Fibroblast of skin of scalp (primary cell): ENCODE measurements at regions not wholly inside any gene's neighbourhood (a gene's known extent, or its start where the extent isn't known, plus 50 kb on each side); places are given as distances from the start of the nearest gene placed in this dataset.
"Not testable (repeated sequence)": the region's sequence is repeated elsewhere in the genome, so short reads cannot be mapped to it uniquely, and the experiment has no call there.

Source experiments
- DNase-seq: peaks from one replicate; pipeline ENCODE4 v3.0.0-alpha.2; 2013

DNA sequence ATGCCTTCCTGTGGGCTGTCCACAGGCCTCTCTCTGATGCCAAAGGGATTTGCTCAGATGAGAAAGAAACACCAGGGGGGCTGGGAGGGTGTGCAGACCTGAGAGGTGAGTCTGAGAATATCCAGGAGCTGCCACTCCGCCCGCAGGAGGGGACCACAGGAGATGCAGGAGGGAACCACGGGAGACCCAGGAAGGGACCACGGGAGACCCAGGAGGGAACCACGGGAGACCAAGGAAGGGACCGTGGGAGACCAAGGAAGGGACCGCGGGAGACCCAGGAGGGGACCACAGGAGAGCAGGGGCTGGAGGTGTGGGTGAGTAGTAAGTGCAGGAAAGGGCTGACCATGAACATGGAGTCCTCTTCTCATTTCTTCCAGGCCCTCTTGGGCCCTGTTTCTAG is 74.6 kb upstream of the SFSWAP start:
- DNase-seq, result no peak

DNA sequence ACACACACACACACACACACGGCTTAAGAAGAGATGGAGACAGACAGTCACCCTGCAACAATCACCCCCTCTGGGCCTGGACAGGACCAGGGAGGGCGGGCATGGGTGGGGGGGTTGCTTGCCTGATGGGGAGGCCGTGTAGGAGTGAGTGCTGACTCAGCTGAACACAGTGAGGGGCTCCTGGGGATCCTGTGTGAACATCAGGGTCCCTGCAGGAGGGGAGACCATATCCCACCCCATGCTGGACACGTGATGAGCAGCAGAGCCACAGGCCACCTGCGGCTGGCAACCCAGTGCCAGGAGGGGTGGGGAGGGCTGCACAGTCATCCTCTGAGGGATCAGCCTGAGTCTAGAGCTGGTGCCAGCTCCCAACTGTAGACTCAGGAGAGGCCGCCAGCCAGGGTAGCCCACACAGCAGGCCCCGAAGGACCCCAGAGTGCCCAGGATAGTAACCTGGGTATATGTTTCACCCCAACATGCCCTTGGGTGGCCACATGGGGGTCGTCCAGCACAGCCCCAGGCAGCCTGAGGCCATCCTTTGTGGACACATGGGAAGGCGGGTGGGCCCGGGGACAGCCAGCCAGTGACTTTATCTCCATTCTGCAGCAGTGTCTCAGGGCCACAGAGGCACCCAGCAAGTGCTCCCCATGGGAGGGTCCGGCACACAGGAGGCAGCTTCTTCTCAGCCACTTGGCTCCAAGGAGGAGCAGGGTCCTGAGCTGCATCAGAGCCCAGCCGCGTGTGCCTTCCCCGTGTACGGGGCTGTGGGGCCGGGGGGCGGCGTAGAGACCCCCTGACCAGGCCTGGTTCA is 73.7 kb upstream of the SFSWAP start:
- DNase-seq, result no peak

DNA sequence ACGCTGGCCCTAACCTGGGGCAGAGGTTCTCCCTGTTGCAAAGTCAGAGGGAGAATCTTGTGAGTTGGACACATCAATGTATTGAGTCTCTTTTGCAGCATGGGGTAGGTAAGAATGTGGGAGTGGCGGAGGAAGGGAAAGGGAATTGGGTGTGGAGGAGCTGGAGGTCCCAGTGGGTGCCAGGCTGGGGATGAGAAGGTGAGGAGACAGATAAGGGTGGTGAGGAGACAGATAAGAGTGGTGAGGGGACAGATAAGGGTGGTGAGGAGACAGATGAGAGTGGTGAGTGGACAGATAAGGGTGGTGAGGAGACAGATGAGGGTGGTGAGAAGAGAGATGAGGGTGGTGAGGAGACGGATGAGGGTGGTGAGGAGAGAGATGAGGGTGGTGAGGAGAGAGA is 72.9 kb upstream of the SFSWAP start:
- DNase-seq, result no peak

DNA sequence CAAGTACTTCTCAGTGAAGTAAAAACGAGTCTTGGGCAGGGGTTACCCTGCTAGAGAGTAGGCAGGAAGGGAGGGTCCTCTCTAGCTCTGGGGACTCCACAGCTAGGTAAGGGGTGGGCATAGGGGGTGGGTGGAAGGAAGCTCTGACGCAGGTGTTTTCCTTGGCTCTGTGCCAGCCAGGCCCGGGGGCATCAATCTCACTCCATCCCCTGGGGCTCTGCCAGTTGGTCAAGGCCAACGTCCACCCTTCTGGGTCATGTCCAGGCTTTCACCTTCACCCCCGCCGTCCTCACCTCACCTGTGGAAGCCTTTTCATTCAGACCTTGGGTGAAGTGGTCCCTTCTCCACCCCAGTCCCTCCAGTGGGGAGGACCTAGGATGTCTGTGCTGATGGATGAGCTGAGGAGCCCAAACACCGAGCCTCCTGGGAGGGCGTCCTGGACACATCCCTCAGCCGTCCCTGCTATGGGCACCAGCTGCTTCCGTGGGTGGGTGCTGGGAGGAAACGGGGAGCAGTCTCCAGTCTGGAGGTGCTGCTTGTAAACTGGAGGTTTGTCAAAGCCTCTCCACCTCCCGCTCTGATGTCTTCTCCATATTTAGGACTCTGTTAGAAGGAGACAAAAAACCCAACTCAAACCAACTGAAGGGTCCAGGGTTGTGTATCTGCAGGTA is 71.5 kb upstream of the SFSWAP start:
- no peak for DNase-seq

DNA sequence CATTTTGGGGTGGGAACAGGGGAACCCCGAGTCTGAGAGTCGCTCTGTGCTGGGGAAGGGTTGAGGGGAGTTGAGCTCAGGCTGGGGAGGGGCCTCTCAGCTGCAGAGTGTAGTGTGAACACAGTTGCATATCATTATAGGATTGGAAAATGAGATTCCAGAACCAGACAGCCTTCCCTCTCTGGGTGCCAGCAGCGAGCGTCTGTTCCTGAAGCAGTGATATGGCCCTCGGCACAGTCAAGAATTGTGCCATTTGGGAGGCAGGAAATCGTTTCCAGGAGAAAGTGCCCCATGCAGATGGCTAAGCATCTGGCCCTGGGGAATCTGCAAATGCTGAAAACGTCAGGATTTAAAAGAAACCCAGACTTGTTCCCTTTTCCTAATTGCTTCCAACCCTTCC is 70.4 kb upstream of the SFSWAP start:
- no peak for DNase-seq

DNA sequence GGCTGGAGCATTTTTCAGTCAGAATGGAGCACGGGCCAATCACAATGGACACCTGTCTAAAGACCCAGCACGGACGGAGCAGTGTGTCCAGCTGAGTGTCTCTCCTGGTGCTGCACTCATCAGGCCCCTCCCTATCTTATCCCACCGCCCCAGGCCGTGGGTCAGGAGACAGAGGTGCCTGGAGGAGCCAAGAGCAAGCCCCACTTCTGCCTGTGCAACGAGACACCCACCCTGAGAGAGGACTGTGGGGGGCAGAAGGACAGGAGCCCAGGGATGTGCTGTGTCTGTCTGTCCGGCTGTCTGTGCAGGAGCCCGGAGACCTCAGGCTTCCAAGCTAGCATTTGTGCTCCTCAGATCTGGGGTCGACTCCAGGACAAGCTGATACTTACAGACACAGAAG is 69.6 kb upstream of the SFSWAP start:
- DNase-seq, result no peak

DNA sequence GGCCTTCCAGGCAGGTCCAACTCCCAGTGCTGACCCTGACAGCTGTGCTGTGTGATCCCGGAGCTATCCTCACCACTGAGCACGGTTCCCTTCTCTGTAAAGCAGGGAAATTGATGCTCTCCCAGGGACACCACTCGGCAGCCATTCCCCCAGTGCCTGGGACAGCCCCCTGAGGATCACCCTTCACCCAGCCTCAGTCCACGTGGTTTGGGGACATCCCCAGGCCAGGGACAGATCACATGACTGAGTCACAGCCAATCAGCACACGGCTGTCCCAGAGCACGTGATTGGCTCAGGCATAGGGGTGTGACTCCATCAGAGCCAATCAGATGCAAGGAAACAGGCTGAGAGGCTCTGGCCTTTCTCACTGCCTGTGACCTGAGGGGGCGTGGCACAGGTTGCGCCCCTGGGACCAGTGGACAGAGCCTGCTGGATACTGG is 68.8 kb upstream of the SFSWAP start:
- no peak for DNase-seq

DNA sequence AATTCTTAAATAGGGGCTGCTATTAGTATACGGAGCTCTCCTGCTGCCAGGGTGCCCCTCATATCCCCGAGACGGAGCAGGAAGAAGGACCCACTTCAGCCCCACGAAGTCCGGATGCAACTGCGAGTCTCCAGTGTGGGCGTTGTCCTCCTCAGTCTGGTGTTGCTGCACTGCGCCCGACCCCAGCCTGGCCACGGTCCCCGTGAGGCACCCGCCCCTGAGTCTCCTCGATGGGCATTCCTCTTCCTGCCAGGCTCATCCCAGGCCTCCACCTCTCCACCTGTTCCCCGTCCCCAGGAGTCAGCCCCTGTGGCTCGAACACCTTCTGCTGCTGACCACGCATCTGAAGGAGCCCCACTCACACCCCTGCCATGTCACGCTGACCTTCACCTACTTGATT is 68.1 kb upstream of the SFSWAP start:
- no peak for DNase-seq

DNA sequence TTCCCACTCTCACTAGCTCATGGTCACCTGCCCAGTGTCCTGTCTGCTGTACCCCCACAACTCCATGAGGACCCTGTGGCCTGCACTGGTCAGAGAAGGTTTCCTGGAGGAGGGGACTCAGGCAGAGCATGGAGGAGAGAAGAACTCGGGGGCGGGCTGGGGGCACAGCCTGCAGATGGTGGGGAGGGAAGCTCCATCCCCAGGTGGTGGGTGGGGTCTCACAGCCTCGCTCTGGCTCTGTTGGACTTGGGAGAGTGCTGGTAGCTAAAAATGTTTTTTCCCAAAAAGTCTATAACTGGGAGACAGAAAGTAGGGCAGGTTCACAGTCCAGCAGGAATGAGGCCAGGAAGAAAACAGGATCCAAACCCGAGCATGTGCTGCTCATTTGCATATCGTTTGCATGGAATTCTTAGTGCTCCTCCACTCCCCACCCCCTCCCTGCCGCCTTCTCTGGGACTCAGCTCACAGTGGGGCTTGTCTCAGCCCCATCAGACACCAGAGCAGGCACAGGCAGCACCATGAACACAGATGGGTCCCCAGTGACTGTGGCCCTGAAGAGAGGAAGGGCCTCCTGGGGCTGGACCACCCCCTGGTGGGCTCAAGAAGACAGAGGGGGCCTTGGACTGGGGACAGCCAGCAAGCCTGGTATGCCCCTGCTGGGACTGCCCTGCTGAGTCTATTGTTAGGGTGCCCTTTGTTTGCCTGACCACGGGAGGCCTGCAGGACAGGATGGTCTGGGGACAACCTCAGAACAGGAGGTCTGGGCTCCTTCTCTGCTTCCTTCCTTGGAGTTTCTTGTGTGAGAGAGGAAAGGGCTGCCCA is 67.0 kb upstream of the SFSWAP start:
- DNase-seq, result no peak

DNA sequence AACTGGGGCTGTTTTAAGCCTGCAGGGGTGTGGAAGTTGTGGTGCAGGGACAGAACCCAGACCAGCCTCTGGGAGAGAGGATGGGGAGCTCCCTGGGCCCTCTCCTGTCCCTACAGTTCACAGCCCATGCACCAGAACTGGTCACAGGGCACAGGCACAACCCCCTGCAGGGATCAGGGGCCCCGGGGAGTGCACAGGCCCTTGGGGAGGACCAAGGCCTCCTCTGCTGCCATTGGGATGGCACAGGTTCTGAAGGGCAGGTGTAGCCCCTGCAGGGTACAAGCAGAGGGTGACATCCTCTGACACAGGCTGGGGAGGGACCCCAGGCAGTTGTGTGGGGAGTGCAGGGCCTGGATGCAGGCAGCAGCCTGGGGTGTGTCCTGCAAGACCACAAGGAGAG is 66.4 kb upstream of the SFSWAP start:
- no peak for DNase-seq

DNA sequence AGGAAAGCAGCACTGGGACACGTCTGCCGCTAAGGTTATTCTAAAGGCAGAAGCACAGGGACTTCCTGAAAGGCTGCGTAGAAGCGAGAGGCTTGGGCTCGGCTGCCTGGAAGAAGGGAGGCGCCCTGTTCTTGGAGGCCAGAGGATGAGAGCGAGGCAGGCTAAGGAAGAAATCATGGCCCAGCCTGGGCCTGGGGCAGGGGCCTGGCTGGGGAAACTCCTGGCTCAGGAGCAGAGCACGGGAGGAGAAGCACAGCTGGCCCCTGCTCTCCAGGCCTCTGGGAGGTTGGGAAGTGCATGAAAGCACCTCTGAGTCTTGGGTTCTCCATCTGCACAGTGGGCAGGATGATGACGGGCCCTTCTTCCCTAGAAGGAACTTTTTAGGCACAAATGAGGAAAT is 66.0 kb upstream of the SFSWAP start:
- DNase-seq, result not testable (repeated sequence)

DNA sequence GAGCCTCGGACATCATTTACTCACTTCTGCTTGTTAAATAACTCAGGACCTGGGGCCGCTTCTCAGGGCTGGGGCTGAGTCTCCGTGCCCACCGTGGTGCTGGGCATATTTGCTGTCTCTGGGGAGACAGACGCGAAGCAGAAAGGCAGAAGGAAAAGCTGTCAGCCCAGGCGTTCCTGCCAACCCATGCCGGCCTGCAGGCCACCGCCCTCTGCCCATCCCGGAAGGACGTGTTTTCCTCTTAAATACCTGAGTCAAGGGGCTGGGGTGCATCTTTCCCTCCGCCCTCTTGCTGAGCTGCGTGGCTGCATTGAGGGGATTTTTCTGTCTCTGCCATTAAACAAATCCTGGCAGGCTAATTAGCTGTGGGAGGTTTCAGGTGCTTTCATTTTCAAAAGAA is 65.3 kb upstream of the SFSWAP start:
- DNase-seq, result not testable (repeated sequence)

DNA sequence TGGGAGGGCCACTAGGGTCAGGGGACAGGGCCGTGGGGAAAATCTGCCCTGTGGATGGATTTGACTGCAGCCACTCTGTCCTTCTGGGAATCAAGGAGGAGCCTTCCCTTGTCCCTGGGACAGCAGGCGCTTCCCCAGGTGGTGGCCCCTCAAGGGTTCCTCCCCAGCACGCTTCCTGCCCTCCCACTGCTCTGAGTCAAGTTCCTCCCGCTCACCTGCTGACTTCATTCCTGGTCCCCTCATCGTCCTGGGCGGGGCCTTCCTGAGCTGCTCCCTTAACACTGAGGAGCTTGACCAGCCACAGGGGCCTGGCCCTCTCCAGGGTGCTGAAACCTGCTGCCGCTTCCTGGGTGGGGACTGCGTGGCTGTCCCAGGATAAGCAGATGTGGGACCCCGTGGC is 64.4 kb upstream of the SFSWAP start:
- DNase-seq, result not testable (repeated sequence)

DNA sequence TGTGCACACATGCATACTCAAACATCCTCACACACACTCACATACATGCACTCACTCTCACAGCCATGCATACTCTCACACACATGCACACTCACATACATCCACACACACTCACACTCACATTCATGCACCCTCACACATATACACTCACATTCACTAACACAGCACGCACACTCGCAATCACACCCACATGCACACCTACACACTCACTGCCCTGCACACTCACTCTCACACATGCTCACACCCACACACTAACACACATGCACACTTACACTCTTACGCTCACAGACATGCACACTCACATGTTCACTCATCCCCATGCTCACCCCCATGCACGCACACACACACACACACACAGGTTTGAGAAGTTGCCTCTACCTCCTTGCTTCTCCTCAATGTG is 63.2 kb upstream of the SFSWAP start:
- no peak for DNase-seq

DNA sequence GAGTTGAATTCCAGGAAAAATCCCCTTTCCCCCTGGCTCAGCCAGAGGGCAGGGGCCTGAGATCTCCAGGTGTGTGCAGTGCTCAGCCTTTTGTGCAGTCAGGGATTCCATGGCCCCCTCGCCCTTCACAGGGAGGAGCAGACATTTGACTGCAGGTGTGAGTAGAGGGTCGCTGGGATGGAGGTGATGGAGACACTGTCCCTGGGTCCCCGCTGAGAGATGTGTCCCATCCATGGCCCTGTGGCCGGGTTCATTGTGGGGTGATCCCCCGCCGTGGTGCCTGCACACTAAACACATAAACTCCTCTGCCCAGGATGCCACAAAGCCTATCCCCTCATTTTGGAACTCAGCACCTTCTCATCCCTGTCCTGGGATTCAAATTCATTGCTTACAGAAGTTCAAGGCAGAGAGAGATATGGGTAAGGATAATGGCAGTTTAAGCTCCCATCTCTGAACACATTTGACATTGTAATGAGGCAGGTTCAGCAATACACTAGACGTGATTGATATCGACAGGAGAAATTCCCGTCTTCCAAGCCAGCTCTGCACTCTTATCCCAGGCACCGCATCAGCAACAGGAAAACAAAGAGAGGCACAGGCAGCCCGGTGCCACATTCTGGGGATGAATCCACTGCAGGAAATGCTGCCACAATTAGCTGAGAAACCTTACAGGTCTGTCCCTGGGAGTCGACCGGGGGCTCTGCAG is 55.3 kb upstream of the SFSWAP start:
- DNase-seq, result not testable (repeated sequence)

DNA sequence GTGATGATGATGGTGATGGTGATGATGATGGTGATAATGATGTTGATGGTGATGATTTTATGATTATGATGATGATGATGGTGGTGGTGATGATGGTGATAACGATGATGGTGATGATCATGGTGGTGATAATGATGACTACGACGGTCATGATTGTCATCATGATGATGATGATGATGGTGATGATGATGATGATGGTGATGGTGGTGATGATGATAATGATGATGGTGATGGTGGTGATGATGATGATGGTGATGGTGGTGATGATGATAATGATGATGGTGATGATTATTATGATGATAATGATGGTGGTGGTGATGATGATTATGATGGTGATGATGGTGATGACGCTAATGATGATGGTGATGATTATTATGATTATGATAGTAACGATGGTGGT is 54.1 kb upstream of the SFSWAP start:
- not testable (repeated sequence) for DNase-seq

DNA sequence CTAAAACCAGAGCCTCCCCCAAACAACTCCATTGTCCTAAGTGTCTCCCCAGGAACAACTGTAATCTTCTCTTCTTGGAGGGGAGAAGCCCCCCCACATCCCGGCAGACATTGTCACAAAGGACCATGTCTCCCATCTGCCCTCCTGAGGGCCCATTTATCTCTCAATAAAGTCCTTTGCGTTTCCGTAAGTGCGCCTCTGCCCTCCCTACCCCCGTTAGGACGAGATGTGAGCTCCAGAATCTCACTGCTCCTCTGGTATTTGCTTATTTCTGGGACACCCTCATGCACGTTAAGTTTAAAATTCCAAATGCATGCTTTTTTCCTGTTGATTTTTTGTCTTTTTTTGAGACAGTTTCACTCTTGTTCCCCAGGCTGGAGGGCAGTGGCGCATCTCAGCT is 52.3 kb upstream of the SFSWAP start:
- DNase-seq, result not testable (repeated sequence)

DNA sequence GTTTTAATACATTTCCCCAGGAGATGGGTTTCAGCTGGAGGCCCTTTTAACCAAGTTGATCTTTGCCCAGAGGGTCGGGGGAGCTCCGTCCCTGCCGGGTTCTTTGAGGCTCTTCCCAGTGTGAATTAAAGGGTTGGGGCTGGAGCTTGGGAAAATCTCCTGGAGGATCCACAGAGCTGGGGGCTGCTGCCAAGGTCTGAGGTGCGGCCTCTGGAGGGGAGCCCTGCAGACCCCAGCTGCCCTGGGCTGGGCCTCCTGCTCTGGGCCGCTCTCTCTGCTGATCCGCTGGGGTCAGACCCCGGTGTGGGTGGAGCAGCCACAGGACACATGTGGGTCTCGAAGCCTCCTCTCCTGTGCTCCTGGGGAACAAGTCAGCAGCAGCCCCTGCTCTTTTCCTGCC is 51.4 kb upstream of the SFSWAP start:
- not testable (repeated sequence) for DNase-seq

DNA sequence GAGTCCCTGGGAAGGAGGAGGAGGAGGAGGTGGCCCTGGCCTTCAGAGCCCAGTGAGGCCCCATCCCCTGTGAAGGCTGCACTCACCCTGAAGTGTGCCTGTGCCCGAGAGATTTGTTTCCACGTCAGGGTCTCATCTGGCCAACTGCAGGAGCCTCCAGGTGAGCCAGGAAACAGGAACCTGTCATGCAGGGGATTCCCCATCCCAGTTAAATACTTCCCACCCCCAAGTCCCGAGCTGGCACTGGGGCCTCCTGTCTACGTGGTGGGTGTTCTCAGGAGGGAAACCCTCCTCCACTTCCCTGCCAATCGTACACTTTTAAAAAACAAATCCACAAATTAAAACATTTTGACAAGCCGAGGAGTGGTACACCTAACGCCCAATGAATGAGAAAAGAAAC is 50.9 kb upstream of the SFSWAP start:
- DNase-seq, result not testable (repeated sequence)

DNA sequence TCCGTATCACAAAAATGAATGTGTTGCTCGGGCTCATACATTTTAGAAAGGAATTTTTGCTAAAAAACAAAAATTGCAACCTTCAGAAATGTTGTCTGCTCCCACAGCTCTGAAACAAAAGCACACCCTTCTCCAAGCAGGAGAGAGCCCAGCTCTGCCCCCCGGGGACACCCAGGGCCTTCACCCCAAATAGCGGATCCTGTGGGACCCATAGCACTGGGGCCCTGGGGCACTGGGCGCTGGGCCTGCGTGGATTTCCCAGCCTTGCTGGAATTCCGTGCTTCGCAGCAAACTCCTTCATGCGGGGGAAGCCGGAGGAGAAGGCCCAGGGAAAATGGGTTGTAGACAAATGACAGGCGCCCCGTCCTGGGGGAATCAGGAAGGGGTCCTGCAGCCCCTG is 50.5 kb upstream of the SFSWAP start:
- not testable (repeated sequence) for DNase-seq
